ENCODE measurements at regions not wholly inside any gene's neighbourhood (a gene's known extent, or its start where the extent isn't known, plus 50 kb on each side); places are given as distances from the start of the nearest gene placed in this dataset.

DNA sequence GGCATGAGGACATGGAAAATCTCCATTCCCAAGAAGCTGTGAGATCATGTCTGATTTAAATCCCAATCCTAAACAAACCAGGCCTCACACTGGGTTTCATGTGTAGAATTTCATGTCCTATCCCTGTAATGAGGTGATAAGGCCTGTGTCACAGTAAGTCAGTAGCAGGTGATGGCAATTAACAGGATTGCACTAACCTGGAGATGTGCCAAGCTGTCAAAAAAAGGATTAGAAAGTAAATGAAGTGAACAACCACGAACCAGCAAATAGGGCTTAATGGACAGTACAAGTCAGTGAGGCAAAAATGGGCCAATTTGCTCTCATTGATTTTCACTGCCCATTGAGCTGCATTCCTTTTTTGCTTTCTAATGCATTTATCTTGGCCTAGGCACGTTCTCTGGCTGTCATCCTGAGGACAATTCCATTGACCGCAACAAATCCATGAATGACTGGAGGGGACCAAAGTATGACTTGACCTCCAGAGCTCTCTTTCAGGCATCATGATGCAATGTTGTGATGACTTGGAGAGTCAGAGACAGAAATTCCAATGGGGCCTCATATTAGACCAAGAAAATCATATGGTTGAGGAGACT, 673.6 kb upstream of the ADGRL2 start:
- H3K4me1 ChIP-seq (ENCODE audit: insufficient read depth, low read length, severe bottlenecking): no peaks in the 10 kb centered on the region
- H4K20me1 ChIP-seq (ENCODE audit: insufficient read depth, low read length): no peaks in the 10 kb centered on the region
- no peak for TF ChIP-seq EZH2 (IDR thresholded peaks at IDR 0.05; ENCODE audit: borderline replicate concordance, low read length)
- TF ChIP-seq, protein P1, sequence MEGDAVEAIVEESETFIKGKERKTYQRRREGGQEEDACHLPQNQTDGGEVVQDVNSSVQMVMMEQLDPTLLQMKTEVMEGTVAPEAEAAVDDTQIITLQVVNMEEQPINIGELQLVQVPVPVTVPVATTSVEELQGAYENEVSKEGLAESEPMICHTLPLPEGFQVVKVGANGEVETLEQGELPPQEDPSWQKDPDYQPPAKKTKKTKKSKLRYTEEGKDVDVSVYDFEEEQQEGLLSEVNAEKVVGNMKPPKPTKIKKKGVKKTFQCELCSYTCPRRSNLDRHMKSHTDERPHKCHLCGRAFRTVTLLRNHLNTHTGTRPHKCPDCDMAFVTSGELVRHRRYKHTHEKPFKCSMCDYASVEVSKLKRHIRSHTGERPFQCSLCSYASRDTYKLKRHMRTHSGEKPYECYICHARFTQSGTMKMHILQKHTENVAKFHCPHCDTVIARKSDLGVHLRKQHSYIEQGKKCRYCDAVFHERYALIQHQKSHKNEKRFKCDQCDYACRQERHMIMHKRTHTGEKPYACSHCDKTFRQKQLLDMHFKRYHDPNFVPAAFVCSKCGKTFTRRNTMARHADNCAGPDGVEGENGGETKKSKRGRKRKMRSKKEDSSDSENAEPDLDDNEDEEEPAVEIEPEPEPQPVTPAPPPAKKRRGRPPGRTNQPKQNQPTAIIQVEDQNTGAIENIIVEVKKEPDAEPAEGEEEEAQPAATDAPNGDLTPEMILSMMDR (IDR thresholded peaks at IDR 0.05; ENCODE audit: low read length): no peak
- H3F3A ChIP-seq (ENCODE audit: insufficient read depth, low read length): no peaks in the 10 kb centered on the region
- H2AFZ ChIP-seq (ENCODE audit: low read length): no peak overlapping the region
- no peaks in the 10 kb centered on the region for H3K9me2 ChIP-seq (ENCODE audit: low read depth, low read length)
- H3K27me3 ChIP-seq (ENCODE audit: insufficient read depth, low read length): no peaks in the 10 kb centered on the region
- H3K4me2 ChIP-seq (ENCODE audit: low read length): no peak overlapping the region
- H3K79me2 ChIP-seq (ENCODE audit: insufficient read depth, low read length): no peaks in the 10 kb centered on the region
- no peak overlapping the region for H3K27ac ChIP-seq (ENCODE audit: low read depth, low read length, poor library complexity, severe bottlenecking)
- no peaks in the 10 kb centered on the region for H3K36me3 ChIP-seq (ENCODE audit: insufficient read depth, low read length)
- no peak overlapping the region for H3K9ac ChIP-seq (ENCODE audit: low read length)
- H3K4me3 ChIP-seq (ENCODE audit: low read depth, low read length, poor library complexity, severe bottlenecking): no peak overlapping the region
- no peaks in the 10 kb centered on the region for H3K9me3 ChIP-seq (ENCODE audit: low read length)

DNA sequence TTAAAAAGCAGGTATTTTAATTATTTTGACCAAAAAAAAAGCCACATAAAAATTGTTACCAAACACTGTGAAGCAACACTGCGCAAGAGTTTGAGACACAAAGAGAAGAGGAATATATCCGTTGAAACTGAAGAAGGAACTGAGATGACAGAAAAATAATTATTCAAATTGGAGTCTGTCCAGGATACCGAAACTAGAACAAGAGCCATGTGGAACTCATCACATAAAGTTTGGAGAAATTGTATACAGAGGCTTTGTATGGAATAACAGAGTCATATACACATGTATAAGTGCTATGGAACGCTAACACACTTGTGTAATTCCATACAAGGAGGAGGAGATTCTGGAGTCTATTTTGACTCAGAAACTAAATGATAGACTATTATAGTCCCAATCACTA, 675.1 kb upstream of the ADGRL2 start:
- H3K27me3 ChIP-seq (ENCODE audit: insufficient read depth, low read length): no peaks in the 10 kb centered on the region
- H3K4me2 ChIP-seq (ENCODE audit: low read length): no peak overlapping the region
- no peak overlapping the region for H2AFZ ChIP-seq (ENCODE audit: low read length)
- H3K9me2 ChIP-seq (ENCODE audit: low read depth, low read length): no peaks in the 10 kb centered on the region
- H3K79me2 ChIP-seq (ENCODE audit: insufficient read depth, low read length): no peaks in the 10 kb centered on the region
- no peak overlapping the region for H3K4me3 ChIP-seq (ENCODE audit: low read depth, low read length, poor library complexity, severe bottlenecking)
- no peak overlapping the region for H3K27ac ChIP-seq (ENCODE audit: low read depth, low read length, poor library complexity, severe bottlenecking)
- no peak for TF ChIP-seq EZH2 (IDR thresholded peaks at IDR 0.05; ENCODE audit: borderline replicate concordance, low read length)
- TF ChIP-seq, protein P1 (IDR thresholded peaks at IDR 0.05; ENCODE audit: low read length): no peak
- H3K9me3 ChIP-seq (ENCODE audit: low read length): no peaks in the 10 kb centered on the region
- H4K20me1 ChIP-seq (ENCODE audit: insufficient read depth, low read length): no peaks in the 10 kb centered on the region
- H3K36me3 ChIP-seq (ENCODE audit: insufficient read depth, low read length): no peaks in the 10 kb centered on the region
- no peaks in the 10 kb centered on the region for H3K4me1 ChIP-seq (ENCODE audit: insufficient read depth, low read length, severe bottlenecking)
- no peak overlapping the region for H3K9ac ChIP-seq (ENCODE audit: low read length)
- no peaks in the 10 kb centered on the region for H3F3A ChIP-seq (ENCODE audit: insufficient read depth, low read length)

DNA sequence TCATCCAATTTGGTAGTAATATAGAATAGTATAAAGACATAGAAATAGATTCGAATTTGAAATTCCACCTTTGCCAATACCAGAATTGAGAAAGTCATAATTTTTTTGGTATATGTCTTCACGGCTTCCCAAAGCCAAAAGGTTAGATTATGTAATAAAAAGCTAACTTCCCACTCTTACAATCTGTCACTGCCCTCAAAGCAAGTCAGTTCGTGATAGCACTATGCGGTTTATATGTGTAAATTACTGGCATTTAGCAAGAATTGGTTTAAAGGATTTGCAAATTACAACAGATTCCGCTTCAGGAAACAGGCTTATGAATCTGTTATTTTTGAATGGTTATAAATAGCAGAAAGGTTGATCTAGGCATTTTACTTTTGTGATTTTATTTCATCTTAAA, 679.4 kb upstream of the ADGRL2 start:
- H3K27me3 ChIP-seq (ENCODE audit: insufficient read depth, low read length): no peaks in the 10 kb centered on the region
- H3K4me1 ChIP-seq (ENCODE audit: insufficient read depth, low read length, severe bottlenecking): no peaks in the 10 kb centered on the region
- no peaks in the 10 kb centered on the region for H3K79me2 ChIP-seq (ENCODE audit: insufficient read depth, low read length)
- H3K9ac ChIP-seq (ENCODE audit: low read length): no peak overlapping the region
- H3K36me3 ChIP-seq (ENCODE audit: insufficient read depth, low read length): no peaks in the 10 kb centered on the region
- TF ChIP-seq, protein P1 (IDR thresholded peaks at IDR 0.05; ENCODE audit: low read length): no peak
- TF ChIP-seq EZH2 (IDR thresholded peaks at IDR 0.05; ENCODE audit: borderline replicate concordance, low read length): no peak
- no peak overlapping the region for H3K4me2 ChIP-seq (ENCODE audit: low read length)
- H3F3A ChIP-seq (ENCODE audit: insufficient read depth, low read length): no peaks in the 10 kb centered on the region
- no peak overlapping the region for H3K27ac ChIP-seq (ENCODE audit: low read depth, low read length, poor library complexity, severe bottlenecking)
- H3K9me2 ChIP-seq (ENCODE audit: low read depth, low read length): no peaks in the 10 kb centered on the region
- no peak overlapping the region for H3K4me3 ChIP-seq (ENCODE audit: low read depth, low read length, poor library complexity, severe bottlenecking)
- no peaks in the 10 kb centered on the region for H3K9me3 ChIP-seq (ENCODE audit: low read length)
- H4K20me1 ChIP-seq (ENCODE audit: insufficient read depth, low read length): no peaks in the 10 kb centered on the region
- no peak overlapping the region for H2AFZ ChIP-seq (ENCODE audit: low read length)
